ENCODE measurements at regions not wholly inside any gene's neighbourhood (a gene's known extent, or its start where the extent isn't known, plus 50 kb on each side); places are given as distances from the start of the nearest gene placed in this dataset.
"Not testable (repeated sequence)": the region's sequence is repeated elsewhere in the genome, so short reads cannot be mapped to it uniquely, and the experiment has no call there.

DNA sequence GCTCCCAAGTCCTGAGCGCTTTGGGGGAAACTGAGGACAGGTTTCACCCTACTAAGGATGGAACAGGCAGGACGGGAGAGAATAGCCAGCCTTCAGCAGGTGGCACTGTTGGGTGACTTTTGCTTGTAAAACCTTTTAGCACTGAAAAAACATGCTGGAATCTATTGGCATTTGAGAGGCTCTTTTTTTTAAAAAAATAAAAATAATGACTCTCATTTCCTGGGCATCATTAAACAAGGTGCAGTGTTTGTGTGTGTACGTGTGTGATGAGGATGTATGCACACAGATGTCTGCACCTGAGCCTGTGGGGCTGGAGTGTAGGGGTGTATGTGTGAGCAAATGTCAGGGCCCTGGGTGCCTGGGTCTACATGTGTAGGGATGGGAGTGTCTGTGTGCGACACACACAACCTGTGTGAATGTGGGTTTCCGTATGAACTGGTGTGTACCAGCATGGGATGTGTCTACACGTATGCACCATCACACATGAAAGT lies 177.9 kb downstream of the RPS24 start:
- peak; percentile 47 to 52 for DNase-seq

- DNase-seq = no peak
These were observed 178.6 kb downstream of the RPS24 start for GRCh38 chr10:78212060-78212785.

GRCh38 chr10:78212786-78213175 lies 179.1 kb downstream of the RPS24 start:
- DNase-seq = no peak

- DNase-seq = no peak
These were observed 181.3 kb downstream of the RPS24 start for GRCh38 chr10:78214955-78215354.

GRCh38 chr10:78215645-78216044 lies 182.0 kb downstream of the RPS24 start:
- DNase-seq = peak in 1 of 2 donors; percentile 18

- DNase-seq = no peak
These were observed 183.7 kb downstream of the RPS24 start for GRCh38 chr10:78217336-78217735.

GRCh38 chr10:78218798-78219490 lies 185.3 kb downstream of the RPS24 start:
- DNase-seq = no peak

DNA sequence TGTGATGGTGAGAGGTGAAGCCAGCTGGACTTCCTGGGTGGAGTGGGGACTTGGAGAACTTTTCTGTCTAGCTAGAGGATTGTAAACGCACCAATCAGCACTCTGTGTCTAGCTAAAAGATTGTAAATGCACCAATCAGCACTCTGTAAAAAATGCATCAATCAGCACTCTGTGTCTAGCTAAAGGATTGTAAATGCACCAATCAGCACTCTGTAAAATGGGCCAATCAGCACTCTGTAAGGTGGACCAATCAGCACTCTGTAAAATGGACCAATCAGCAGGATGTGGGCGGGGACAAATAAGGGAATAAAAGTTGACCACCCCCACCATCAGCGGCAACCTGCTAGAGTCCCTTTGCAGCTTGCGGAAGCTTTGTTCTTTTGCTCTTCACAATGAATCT lies 185.9 kb downstream of the RPS24 start:
- DNase-seq = not testable (repeated sequence)

DNA sequence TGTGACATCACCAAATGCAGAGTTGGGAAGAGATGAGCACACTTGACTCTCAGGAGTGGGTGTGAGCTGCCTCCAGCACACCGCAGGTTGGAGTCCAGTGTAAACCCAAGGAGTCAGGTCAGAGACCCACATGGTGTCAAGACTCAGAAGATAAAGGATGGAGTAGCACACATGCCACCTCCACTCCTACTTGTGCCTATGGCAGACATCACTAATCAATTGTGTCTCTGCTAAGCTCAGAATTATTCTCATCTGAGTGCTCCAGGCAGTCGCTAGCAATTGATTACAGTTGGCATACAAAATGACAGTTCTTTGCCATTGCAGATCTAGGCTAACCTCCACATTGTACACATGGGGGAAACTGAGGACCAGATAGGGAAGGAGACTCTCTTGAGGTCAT lies 187.1 kb downstream of the RPS24 start:
- no peak for DNase-seq

DNA sequence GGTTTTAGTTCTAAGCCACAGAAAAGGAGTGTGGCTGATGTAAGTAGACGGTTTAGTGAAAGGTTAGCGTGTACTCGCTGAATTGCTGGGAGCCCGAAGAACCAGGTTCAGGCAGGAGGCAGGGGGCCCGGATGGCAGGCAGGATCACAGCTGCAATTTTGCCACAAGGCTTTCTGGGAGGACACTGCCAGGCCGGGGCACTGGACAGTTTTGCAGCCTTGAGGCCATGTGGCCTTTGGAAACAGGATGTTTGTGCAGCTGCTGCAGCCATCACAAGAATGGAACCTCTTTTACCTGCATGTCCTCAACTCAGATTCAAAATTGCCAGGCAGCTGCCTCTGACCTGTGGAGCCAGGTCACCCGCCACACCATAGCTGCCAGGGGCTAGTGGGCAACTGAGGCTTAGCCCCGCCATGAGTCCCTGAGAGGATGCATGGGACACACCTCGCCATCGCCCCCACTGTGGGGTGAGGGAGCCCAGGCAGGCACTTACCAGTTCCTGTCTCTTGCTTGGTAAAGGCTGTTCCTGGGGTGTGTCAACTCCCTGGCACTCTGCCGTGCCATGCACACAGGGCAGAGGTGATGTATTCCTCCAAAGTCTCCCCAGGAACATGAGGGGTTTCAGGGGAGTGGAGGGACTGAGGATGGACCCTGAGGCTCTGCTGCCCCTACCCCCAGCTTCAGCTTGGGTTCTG lies 188.6 kb downstream of the RPS24 start:
- DNase-seq = no peak

GRCh38 chr10:78223088-78223487 lies 189.4 kb downstream of the RPS24 start:
- no peak for DNase-seq

DNA sequence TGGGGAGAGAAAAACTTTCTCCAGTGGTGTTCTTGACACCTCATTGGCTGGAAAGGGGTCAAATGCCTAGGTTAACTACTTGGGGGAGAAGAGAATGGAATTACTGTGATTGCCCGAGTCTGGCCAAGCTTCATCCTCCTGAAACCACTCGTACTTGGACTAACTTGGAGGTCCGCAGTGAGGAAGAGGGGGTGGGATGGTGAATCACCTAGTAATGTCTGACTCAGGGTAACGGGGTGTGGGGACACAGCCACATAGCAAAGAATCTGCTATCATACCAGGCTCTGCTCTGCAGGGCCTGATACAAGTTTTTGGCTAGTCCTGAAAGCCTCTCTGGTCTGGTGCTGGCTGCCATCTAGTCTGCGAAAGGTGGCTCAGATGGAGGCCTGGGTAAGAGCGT lies 190.9 kb downstream of the RPS24 start:
- no peak for DNase-seq

GRCh38 chr10:78225594-78225993 lies 191.9 kb downstream of the RPS24 start:
- DNase-seq = no peak

GRCh38 chr10:78229489-78229888 lies 195.8 kb downstream of the RPS24 start:
- no peak for DNase-seq

- DNase-seq = no peak
These were observed 196.4 kb downstream of the RPS24 start for GRCh38 chr10:78229950-78230675.

DNA sequence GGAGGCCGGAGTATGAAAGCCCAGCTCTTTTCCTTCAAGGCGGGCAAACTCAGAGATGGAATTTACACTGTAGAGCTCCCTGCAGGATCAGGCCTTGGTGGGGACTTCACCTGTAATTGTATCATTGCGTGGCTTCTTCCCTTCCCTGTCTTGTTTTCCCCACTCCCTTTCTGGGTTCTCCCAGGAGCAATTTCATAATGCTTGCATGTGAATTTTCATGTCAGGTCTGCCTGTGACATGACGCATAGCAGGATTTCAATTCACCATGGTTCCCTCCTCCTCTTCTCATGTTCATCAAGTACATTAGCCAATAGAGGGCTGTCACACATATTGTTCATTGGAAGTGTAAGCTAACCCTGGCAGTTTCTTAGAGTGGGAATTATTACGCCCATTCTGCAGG lies 197.7 kb downstream of the RPS24 start:
- DNase-seq = no peak

GRCh38 chr10:78231939-78232338 lies 198.3 kb downstream of the RPS24 start:
- no peak for DNase-seq

GRCh38 chr10:78236416-78237015 lies 202.9 kb downstream of the RPS24 start:
- DNase-seq = no peak

DNA sequence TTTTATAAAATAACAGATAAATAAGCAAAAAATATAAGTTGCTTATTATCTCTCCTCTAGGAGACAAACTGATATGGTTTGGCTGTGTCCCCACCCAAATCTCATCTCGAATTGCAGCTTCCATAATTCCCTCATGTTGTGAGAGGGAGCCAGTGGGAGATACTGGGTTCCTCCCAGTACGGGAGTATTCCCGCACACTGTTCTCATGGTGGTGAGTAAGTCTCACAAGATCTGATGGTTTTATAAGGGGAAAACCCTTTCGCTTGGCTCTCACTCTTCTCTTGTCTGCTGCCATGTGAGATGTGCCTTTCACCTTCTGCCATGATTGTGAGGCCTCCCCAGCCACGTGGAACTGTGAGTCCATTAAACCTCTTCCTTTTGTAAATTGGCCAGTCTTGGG lies 204.3 kb downstream of the RPS24 start:
- DNase-seq = not testable (repeated sequence)

- no peak for DNase-seq
These were observed 213.6 kb downstream of the RPS24 start for GRCh38 chr10:78247266-78247665.

DNA sequence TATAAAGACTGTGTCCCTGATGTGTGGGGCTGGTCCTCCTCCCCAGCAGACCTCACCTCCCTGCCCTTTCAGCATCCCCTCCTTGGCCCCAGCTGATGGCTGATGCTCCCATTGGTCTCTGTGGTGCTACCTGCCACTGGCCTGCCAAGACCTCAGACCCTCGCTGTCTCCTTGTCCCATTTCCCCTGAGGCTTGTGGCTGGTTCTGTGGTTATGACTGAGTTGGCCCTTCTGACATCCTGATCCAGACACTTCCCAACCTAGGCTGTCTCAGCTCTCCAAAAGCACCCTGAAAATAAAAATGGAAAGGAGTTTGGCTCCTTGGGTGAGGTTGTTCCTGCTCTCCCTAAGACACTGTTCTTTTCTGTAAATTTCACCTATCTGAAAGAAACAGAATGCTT lies 214.2 kb downstream of the RPS24 start:
- no peak for DNase-seq

DNA sequence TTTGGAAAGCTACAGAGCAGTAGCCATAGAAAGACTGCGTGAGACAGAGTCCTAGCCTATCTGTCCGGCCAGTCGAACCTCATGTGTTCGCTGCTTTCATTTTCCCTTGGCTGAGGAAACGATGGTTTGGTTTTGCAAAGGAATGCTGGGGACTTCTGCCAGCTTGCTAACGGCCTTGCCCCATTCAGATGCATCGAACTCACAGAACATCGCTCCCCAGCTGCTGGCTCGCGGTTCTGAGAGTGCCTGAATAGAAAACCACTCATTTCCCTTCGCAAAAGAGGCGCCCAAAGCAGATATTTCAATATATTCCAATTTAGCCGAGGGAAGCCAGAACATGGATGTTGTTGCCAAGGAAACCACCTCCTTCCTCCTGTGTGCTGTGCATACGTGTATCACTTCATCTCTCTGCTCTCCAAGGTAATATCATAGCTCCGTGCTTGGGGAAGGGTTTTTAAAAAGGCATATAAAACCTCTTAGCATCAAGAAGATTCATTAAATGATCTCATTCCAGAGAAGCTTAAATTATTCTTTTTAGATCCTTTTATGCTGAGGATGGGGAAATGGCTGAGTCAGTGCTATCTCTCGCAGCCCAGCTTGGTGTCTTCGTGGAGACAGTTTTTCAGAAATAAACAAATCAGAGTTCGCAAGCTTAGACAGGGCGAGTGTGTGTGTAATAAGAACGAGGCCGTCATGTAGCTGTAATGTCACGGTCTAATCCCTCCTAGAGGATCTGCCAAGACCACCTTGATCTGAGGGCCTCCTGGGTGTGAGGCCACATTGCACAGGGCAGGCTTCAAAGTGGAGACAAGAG lies 215.2 kb downstream of the RPS24 start:
- peak; percentile 59 to 62 for DNase-seq
